ENCODE measurements at regions not wholly inside any gene's neighbourhood (a gene's known extent, or its start where the extent isn't known, plus 50 kb on each side); places are given as distances from the start of the nearest gene placed in this dataset.

DNA sequence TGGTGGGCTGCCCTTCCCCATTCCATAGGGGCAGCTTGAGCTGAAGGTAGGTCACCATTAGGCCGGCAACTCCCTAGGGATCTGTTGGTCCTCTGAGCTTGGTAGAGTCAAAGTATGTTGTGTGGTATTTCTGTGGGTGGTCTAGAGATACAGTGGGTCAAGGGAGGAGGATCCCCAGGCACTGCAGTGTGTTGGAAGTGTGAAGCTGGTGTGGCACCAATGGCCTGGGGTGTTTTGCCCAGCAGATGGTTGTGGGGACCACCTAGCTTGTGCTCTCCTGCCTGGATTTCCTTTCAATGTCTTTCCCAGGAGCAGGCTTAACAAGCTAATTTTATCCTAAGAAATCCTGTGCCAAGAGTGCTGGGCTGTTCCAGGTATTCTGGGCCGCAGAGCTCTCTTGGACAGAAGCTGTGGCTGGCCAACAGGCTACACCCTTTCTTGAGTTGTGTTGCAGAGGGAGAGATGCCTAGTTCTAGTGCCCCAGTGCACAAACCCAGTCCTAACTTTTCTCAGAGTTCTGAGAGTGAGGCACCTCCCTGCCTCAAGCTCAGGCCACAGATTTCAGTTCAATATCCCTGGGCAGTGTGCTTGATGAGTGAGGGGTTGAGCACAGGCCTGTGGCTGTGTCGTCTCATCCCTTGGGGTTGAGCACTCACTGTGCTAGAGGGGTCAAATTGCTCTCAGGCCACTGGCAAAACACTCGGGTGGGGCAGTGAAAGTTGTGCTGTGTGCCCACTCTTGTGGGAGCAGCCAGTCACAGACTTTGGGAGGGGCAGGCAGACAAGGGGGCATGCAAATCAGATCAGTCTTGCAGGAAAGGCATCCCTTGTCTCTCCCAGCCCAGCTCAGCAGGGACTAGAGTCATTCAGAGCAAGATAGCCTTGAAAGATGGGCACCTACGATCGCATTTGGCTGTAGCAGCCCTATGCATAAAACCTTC is 1806.1 kb upstream of the MIR17HG start:
- no peak for DNase-seq

DNA sequence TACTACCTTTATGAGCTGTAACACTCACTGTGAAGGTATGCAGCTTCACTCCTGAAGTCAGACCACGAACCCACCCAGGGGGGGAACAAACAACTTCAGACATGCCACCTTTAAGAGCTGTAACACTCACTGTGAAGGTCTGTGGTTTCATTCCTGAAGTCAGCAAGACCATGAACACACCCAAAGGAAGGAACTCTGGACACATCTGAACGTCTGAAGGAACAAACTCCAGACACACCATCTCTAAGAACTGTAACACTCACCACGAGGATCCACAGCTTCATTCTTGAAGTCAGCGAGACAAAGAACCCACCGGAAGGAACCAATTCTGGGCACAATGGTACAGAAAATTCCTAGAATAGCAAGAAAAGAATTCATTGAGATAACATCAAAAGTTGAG is 1796.5 kb upstream of the MIR17HG start:
- DNase-seq, result no peak

DNA sequence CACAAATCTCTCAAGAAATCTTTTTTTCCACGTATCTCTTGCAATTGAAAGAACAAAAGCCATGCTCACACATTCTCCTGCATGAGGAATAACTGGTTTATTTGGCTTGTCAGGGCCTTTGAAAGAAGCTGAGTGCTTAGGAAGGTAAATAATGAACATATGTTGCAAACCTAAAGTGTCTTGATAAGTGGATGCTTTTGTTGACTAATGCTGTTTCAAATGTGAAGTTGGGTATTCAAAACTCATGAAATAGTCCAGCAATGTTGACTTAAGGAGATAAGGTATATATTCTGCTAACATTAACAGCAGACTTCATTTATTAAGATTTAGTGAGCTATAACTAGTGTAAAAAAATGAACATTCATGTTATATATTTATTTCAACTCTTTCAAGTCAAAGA is 1792.7 kb upstream of the MIR17HG start:
- no peak for DNase-seq

DNA sequence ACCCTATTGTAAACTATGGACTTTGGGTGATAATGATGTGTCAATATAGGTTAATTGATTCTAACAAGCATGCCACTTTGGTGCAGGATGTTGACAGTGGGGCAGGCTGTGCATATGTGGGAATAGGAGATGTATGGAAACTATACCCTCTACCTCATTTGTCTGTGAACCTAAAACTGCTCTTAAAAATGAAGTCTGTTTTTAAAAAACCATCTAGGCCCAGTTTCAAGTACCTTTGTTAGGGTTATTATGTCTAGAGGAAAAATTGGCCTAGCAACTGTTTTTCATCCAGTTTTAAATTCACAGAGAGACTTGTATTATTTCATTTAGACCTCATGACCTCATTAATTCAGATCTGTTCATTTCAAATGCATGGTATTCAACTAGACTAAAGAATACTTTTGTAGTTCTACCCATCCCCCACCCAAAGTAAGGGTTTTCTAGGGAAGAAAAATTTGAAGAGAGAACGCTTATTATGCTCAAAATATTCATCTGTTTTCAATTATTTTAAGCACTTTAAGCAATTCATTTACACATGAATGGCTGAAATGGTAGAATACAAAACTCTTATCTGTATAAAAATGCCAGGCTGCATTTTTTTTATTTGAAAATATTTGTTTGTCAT is 1781.9 kb upstream of the MIR17HG start:
- DNase-seq, result no peak

DNA sequence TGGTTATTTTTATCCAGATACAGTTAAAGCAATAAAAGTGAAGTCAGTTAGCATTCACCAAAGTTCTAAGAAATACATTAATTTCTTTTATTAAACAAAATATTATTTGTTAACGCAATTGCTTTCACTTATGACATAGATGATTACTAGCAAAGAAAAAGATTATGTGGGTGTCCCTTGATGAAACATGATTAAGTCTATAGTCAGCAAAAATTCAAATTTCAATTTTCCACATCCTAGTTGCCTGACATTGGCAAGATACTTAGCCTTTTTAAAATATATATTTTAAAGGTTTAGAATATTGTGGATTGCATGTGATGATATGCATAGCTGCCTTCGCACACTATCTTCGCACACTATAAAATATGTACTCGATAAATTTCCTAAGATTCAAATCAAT is 1780.5 kb upstream of the MIR17HG start:
- DNase-seq, result no peak

DNA sequence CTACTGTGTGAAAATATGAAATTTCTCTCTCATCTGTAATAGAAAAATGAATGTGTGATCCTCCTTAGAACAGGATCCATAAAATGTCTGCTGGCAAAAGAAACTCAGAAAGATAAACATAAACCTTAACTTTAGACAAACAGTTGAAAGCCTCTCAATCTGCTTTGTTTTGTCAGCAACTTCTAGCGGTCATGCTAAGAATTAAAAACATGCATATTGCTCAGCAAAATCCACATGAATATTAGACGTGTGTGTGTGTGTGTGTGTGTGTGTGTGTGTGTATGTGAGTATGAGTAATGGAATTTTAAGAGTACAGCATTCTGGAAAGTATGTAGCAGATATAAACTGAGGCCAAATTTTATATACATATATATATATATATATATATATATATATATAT is 1779.2 kb upstream of the MIR17HG start:
- no peak for DNase-seq

DNA sequence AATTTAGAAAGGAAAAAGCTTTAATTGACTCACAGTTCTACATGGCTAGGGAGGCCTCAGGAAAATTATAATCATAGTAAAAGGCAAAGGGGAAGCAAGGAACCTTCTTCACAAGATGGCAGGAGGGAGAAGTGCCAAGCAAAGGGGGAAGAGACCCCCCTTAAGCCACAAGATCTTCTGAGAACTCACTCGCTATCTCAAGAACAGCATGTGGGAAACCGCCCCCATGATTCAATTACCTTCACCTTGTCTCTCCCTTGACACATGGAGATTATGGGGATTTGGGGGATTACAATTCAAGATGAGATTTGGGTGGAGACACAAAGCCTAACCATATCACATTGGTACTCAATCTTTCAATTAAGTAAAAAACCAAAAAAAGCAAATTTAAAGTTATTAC is 1778.7 kb upstream of the MIR17HG start:
- no peak for DNase-seq

DNA sequence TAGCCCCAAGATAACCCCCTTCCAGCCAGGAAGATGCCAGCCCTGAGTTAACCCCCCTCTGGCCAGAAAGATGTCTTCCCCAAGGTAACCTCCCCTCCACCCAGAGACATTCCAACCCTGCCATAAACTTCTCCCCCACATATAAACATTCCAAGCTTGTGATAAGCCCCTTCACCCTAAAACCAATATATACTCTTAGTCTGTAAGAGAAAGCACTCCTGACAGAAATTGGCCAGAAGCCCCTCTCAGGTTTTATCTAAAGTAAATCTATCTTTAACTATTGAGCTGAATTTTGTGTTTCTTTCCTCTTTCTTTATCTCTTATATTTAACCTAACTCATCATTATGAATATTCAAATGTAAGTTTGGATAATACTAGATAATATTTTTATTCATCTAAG is 1775.8 kb upstream of the MIR17HG start:
- no peak for DNase-seq

DNA sequence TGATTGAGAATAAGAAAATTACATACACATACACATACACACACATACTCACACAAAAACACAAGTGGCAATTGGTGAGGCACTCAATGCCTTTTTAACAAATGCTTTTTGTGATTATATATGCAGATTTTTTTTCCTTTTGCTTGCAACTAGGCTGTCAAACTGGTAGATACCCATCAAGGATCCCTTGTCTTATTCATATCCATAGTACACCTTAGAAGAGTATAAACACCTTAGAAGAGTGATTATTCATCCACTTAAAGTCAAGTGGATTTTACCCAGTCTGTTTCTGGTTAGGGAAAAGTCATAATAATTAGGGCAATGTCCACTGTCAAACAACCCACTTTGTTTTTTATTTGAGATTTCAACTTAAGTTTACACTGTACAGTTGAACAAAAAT is 1773.4 kb upstream of the MIR17HG start:
- no peak for DNase-seq

DNA sequence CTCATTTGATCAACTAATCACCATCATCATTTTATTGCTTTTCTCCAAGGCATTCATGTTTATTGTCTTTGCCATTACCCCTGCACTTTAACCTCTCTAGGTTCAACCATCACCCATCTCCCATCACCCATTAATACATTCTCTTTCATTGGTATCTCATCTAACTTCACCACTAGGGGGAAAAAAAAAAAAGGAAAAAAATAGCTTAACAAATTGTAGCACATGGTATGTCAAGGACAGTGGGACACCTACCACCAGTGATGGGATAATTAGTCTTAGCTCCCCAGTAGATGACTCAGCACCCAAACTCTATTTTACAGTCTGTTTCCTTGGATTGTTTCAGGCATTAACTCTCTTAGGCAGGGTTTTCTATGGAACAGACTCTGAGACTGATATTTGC is 1770.2 kb upstream of the MIR17HG start:
- no peak for DNase-seq

DNA sequence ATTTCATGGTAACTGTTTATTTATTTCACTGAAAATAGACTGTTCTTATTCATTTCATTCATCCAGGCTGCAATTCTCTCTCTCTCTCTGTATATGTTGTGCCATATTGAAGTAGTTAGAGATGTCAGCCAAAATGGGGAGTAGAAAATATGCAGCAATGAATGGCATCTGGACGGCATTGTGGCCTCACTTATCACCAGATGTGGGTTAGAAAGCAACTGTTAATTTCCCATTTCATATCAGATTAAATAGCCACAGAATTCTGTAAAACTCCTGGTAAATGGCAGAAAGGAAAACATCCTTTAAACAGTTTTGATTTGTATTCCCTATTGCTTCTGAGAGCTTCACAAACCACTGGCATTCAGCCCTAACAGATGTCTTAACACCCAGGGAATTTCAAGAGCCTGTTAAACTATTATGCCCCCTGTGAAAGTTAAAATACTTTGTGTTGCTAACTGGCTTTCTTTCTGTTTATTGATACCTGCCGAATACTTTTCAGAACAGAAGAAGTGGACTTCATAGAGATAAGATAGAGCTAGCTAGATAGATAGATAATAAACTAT is 1763.3 kb upstream of the MIR17HG start:
- DNase-seq, result no peak

DNA sequence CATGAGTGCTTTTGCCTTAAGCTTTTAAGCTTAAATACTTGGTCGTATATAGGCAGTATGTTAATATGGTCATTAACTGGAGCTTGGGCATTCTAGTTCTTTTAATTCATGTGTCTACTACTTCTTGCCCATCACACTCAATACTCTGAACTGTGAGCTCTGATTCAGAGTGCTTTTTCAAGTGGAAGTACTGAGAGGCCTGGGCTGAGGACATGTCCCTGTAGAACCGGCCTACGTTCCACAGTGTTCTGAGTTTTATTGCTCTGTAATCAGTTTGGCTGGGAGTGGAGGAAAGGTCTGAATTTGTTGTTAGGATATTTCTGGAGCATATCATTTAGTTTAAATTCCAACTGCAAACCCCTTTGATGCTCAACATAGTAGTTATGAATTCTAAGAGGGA is 1744.8 kb upstream of the MIR17HG start:
- DNase-seq, result no peak

DNA sequence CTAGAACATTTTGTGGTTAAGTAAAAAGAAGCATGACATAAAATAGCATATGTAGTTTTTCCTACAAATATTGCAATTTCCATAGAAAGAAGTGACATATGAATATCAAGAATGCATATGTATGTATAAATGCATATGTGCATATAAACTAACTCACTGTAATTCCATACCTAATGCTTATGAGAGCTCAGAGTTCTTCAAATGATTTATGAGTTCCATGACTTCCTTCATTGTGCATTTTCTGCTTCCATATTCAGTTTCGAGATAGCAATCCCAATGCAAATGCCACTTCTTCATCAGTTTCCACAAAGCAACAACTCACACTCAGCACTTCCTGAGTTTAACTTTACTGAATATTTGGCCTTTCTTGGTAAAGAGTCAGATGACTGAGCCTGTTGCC is 1744.3 kb upstream of the MIR17HG start:
- DNase-seq, result no peak

DNA sequence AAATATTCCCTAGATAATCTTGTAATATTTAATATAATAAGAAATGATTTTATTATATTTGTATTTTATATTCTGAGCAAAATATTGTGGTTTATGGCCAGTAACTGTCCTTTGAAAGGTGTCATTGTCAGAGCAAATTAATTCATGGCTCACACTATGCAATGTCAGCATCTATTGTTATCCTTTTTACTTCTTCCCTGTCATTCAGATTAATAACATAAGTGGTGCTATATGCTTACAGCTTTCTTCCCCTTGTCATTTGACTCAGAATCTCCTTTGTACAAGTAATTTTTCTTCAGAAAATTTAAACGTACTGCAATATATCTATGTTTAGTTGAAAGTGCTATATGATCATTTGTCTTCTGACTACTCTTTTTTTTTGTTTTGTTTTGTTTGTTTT is 1738.2 kb upstream of the MIR17HG start:
- DNase-seq, result no peak

DNA sequence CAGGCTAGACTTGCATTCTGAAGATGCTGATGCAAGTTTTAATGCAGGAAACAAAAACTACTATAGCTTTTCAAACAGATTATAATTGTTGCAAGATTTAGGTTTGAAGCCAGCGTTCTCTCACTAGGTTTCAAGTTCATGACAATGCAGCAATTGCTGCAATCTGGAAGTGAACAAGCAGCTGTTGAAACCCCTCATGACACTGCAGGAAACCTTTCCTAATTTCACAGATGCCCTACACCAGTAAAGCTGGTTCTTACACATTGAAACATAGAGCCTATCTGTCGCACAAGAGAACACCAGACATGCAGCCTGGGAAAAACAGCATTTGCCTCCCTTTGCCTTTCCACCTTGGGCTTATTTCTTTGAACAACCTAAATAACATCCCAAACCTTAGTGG is 1737.2 kb upstream of the MIR17HG start:
- no peak for DNase-seq

DNA sequence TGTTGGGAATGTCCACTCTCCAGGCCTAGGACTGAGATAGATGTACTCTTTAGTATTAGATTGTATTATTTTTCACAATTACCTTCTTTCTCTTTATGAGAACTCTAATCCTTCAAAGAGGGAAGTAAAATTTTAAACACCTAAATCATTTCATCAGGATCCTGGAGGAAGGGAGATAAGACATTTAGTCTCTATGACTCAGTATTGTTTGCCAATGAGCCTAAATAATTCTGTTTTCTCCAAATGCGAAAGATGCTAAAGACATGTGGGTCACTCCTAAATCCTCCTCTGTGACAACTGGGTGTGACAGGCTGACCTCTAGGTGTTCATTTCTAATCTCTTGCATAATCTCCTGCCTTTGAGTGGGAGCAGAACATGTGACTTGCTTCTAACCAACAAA is 1736.6 kb upstream of the MIR17HG start:
- no peak for DNase-seq

DNA sequence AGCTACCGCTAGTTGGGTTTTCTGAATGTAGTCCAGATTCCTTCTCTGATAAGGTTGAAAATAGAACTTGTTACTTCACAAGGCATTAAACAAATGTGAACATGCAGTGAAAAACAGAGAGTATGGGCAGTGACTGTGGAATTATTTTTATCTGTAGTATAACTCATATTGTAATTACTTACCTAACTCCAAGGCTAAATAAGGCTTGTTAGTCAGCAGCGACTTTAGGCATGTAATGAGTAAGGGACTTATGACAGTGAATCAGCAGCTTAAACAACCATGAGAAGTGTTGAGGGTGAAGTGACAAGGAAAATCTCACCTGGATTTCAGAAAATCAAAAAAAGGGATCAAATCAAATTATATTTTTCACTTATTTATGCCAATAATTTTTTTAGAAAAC is 1719.5 kb upstream of the MIR17HG start:
- DNase-seq, result no peak

DNA sequence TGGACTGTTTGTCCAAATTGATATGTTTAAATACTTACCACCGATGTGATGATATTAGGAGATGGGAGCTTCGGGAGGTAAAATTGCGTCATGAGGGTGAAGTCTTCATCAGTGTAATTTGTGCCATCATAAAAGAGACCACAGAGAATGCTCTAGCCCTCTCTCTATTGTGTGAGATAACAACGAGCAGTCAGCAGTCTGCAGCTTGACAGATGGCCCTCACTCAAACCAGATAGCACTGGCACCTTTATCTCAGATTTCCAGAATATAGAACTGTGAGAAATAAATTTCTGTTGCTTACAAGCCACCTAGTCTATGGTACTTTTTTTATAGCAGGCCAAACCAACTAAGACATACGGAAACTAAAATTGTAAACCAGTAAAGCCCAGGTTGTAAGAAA is 1718.9 kb upstream of the MIR17HG start:
- no peak for DNase-seq

DNA sequence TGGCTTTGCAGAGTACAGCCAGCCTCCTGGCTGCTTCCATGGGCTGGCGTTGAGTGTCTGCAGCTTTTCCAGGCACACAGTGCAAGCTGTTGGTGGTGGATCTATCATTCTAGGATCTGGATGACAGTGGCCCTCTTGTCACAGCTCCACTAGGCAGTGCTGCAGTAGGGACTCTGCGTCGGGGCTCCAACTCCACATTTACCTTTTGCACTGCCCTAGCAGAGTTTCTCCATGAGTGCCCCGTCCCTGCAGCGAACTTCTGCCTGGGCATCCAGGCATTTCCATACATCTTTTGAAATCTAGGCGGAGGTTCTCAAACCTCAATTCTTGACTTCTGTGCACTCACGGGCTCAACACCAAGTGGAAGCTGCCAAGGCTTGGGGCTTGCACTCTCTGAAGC is 1697.3 kb upstream of the MIR17HG start:
- no peak for DNase-seq

DNA sequence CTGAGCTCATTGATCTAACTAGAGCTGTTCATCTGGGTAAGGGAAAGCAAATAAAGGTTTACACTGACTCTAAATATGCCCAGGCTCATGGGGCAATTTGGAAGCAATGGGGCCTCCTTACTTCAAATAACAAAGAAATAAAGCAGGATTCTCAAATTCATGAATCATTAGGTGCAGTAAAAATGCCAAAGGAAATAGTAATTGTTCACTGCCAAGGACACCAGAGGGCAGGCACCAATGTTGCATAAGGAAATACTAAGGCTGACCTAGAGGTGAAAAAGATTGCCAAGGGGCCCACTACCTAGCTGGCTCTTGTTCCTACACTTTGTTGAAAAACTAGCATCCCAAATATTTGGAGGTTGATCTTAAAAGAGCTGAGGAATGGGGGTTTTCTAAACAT is 1686.7 kb upstream of the MIR17HG start:
- no peak for DNase-seq

DNA sequence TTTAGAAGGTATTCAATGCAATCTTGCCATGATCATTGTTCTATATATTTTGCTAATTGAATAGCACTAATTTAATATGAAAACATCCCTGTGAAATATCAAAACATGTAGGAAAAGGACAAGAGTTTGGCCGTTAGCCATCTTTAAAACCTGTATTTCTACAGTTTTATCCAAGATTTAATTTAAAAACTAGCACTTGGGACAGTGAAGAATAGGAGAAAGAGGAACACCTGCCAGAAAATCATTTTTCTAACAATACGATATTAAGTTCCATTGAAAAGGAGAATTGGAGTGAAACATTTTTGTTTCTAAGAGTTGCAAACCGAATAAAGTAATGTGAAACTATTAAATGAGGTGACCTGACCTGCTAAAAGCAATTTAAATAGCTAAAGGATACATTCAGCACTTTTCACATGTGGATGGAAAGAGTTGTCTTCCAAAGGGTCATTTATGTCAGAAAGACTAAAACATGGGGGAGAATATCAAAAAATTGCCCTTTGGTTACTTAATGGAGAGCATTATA is 1673.6 kb upstream of the MIR17HG start:
- no peak for DNase-seq

DNA sequence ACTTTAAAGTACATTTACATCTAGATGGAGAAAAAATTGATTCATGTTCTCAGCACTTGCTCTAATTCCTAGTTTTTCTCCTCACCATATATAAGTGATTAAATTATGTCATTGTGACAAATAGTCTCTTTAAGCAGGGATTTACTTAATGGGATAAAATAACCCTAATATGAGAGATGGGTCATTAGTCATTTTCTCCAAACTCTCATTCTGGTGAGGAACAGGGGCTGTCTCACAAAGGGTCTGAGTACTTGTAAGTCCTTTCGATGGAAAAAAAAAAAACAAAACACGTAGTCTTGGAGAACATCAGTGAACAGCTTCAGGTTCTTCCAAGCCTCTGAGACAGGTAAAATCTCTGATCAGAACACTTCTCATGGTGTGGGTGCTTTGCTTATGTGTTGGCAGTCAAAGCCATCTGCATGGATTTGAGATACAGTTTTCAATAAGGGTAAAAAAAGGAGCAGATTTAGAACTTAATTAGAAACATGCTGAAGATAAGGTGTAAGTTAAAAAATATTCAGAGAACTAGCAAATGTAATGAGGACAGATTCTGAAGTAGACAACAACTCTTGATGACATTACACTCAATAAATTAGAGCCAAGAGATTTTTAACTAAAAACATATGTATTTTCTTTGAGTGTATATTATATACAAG is 1668.9 kb upstream of the MIR17HG start:
- DNase-seq, result no peak

DNA sequence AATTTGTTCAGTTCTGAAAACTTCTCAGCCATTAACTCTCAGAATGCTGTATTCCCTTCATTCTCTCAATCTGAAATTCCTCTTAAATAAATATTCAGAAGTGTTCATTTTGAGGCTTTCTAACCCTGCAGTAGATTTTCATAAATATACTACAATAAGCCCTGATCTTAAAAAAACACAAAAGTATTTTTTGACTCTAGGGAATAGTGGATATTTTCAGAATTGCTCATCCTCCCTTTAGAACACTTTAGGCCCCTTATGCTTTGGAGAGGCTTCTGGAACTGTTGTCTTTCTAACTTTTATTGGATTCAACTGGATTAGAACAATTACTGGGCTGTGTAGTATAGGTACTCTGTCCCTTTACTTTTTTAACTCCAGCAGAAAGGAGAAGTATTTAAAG is 1662.6 kb upstream of the MIR17HG start:
- no peak for DNase-seq

DNA sequence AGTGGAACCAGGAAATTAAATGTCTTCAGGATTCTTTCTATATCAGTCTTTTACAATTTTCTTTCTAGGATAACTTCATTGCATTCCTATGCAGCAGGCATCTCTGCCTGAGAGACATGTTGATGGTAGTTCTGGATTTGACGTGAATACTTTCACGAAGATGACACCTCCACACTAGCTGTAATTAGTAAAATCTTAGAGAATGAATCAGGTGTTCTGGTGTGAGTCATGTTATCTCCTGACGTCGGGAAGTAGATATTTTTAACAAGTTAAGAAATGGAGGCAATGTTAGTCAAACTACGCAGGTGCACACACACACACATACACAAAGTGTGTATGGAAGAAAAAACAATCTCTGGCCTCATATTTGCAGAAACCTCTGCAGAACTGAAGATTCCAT is 1661.3 kb upstream of the MIR17HG start:
- DNase-seq, result no peak

All from COR-L47 (cell line).